NCI-H82 treated with DMSO at 0.1 percent for 48 hours (cell line): ENCODE measurements at regions not wholly inside any gene's neighbourhood (a gene's known extent, or its start where the extent isn't known, plus 50 kb on each side); places are given as distances from the start of the nearest gene placed in this dataset.
"Not testable (repeated sequence)": the region's sequence is repeated elsewhere in the genome, so short reads cannot be mapped to it uniquely, and the experiment has no call there.

Experiments used
- DNase-seq: peaks from one replicate; lab custom pipeline; 2025; ENCODE audit not compliant: unreplicated experiment; lab: John Stamatoyannopoulos, UW

GRCh38 chr1:188660572-188660971 is 1817.1 kb downstream of the BRINP3 start:
- DNase-seq, result no peak

- no peak for DNase-seq
These were observed 1812.2 kb downstream of the BRINP3 start for GRCh38 chr1:188665477-188665876.

- no peak for DNase-seq
These were observed 1809.6 kb downstream of the BRINP3 start for GRCh38 chr1:188668083-188668482.

- DNase-seq, result no peak
These were observed 1807.8 kb downstream of the BRINP3 start for GRCh38 chr1:188669728-188670382.

GRCh38 chr1:188670837-188671236 is 1806.8 kb downstream of the BRINP3 start:
- DNase-seq, result no peak

GRCh38 chr1:188672153-188672552 is 1805.5 kb downstream of the BRINP3 start:
- no peak for DNase-seq

- no peak for DNase-seq
These were observed 1788.1 kb downstream of the BRINP3 start for GRCh38 chr1:188689542-188689941.

- DNase-seq, result no peak
These were observed 1777.5 kb downstream of the BRINP3 start for GRCh38 chr1:188700116-188700515.

- DNase-seq, result no peak
These were observed 1770.9 kb downstream of the BRINP3 start for GRCh38 chr1:188706742-188707141.

GRCh38 chr1:188708795-188709535 is 1768.7 kb downstream of the BRINP3 start:
- DNase-seq, result no peak

GRCh38 chr1:188715566-188715965 is 1762.1 kb downstream of the BRINP3 start:
- no peak for DNase-seq

GRCh38 chr1:188719735-188720134 is 1757.9 kb downstream of the BRINP3 start:
- DNase-seq, result no peak

- no peak for DNase-seq
These were observed 1754.2 kb downstream of the BRINP3 start for GRCh38 chr1:188723332-188724020.

- no peak for DNase-seq
These were observed 1748.6 kb downstream of the BRINP3 start for GRCh38 chr1:188729039-188729438.

- DNase-seq, result no peak
These were observed 1742.1 kb downstream of the BRINP3 start for GRCh38 chr1:188735567-188735966.

- DNase-seq, result not testable (repeated sequence)
These were observed 1728.4 kb downstream of the BRINP3 start for GRCh38 chr1:188749275-188749674.

- not testable (repeated sequence) for DNase-seq
These were observed 1725.6 kb downstream of the BRINP3 start for GRCh38 chr1:188752027-188752426.

- not testable (repeated sequence) for DNase-seq
These were observed 1719.9 kb downstream of the BRINP3 start for GRCh38 chr1:188757747-188758146.

GRCh38 chr1:188761226-188761625 is 1716.4 kb downstream of the BRINP3 start:
- DNase-seq, result no peak

- DNase-seq, result no peak
These were observed 1715.4 kb downstream of the BRINP3 start for GRCh38 chr1:188762166-188762743.

- DNase-seq, result no peak
These were observed 1714.1 kb downstream of the BRINP3 start for GRCh38 chr1:188763541-188763940.

- DNase-seq, result no peak
These were observed 1708.5 kb downstream of the BRINP3 start for GRCh38 chr1:188769181-188769580.
